ENCODE measurements at regions not wholly inside any gene's neighbourhood (a gene's known extent, or its start where the extent isn't known, plus 50 kb on each side); places are given as distances from the start of the nearest gene placed in this dataset.

DNA sequence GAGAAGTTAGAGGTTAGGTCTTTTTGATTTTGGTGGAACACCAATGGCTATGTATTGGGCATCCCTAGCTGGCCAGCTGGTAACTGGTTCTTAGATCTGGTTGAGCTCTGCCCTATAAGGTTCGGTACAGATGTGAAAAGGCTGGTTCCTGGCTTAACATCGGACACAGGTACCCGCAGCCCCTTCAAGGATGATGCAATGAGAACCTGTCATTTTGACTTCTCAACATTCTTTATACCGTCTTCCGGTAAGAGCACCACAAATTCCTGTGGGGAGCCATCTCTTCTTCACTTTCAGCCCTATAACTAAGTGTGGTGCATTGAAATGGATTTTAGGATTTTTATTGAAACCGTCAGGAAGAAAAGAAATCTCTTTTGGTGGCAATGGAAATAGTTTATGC is 222.8 kb downstream of the ADAMTS9 start:
- no peak for DNase-seq

DNA sequence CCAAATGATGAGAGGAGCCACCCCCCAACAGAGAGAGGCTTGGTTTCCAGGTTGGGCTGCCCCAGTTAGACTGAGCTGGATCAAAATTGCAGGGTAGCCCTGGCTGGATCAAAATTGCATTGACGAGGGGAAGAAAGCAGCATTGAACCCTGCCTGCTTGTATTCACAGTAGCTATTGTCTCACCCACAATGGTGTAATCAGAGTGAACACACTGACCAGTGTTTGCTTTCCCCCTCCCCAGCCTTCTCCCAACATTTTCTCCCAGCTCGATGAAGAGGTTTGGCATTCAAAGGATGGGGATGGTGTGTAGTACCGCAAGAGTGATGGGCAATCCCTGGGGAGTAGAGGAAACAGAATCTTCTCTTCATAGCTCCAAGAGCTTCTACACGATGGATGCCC is 223.8 kb downstream of the ADAMTS9 start:
- no peak for DNase-seq

DNA sequence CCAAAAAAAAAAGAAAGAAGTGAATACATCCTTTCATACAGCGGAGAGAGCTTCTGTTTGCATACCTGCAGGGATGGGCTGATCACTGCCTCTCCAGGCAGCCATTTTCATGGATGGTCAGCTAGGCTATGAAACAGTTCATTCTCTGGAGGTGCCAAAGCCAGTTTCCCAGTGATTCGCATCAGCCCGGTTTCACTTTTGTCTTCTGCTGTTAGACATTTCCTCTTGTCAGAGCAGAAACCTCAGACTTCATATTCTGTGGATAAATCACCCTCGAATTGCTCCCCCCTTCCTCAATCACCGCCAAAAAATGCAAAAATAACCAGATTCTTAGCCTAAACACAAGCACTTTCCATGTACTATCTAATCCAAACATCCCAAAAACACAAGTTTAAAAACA is 225.6 kb downstream of the ADAMTS9 start:
- DNase-seq: no peak

DNA sequence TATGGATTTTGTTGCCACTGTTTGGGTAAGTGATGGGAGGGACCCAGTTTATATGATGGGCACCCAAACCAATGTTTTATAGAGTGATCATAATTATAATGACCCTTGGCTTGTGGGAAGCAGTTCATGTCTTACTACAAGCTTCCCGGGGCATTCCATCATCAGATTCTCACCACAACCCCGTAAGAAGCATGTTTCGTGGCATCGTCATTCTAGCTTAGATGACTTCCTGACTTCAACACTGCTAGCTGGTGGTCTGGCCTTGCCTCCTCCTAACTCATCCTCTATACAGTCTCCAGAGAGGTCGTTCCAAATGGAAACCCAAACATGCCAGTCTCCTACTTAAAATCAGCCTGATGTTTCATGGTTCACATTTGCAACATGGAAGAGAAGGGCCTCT is 226.9 kb downstream of the ADAMTS9 start:
- DNase-seq: no peak

DNA sequence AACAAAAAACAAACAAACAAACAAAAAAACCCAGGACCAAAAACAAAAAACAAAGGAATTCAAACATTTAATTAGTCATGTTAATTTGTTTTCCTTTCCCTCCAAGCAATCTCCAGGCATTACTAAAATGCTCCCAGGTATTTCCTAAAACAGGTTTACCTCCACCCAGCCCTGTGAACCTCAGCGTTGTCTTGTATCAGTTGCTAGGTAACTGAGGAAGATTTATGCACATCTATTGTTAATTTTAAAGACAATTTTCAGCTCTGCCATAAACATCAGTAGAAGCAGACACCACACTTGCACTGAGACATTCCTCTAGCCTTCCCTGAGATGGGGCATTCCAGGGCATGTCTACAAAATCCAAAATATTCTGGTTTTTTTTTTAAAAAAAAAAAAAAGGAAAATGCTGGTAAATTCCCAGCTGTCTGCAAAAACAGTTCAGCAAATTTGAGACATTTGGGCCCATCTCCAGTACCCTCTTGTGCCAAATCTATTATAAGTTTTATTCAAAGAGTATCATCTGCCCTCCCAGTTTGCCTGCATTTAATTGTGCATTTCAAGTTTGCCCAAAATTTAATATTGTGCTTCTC is 227.6 kb downstream of the ADAMTS9 start:
- DNase-seq: no peak

- no peak for DNase-seq
These were observed 228.1 kb downstream of the ADAMTS9 start for GRCh38 chr3:64459711-64460110.

DNA sequence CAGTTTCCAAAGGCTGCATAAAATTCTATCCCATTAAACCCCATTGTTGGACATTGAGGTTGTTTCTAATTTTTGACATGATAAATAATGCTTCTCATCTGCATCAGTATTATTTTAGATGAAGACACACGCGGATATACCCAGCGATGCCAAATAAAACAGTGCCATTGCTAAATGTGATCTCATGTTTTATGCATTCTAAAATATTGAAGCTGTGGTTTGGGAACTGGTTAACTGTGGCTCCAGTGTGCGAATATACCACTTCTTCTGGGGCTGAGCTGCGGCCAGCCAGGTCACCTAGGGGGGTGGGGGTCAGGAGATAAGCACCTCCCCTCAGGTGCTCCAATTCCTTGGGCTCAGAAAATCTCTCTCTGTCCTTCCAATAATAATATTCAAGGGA is 230.0 kb downstream of the ADAMTS9 start:
- no peak for DNase-seq

DNA sequence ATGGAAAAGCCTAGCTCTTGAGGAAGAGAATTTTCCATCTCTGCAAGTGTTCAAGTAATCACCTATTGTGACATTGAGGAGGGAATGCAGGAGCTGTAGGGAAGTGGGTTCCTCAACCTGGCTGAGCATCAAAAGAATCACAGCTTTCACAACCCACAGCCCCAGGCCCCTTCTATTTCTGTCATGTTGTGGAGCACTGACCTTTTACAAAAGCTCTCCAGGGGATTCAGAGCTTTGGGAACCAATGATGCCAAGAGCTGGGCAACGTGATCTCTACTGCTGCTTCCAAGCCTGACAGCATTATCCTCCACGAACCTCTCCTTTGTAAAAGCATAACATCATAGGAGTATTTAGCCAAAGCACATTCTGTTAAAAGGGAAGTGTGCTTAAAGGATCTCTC is 231.1 kb downstream of the ADAMTS9 start:
- DNase-seq: no peak

DNA sequence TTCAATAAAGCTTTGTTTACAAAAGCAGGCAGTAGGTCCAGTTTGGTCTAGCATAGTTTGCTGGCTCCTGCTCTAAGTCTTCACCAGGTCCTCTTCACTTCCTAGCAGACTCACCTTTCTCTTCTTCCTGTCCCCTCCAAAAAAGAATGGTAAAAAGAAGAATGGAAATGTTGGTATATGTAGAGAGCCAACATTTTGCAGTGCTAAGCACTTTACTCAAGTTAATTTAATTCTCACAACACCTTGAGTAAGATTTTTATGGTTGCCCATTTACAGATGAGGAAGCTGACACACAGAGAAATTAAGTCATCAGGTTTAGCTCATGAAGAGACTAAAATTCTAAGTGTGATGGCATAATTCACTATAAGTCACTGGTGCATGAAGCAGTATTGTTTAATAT is 230.1 kb upstream of the PRICKLE2 start:
- no peak for DNase-seq

- no peak for DNase-seq
These were observed 229.5 kb upstream of the PRICKLE2 start for GRCh38 chr3:64454768-64455167.

- no peak for DNase-seq
These were observed 228.9 kb upstream of the PRICKLE2 start for GRCh38 chr3:64454179-64454578.

- DNase-seq: no peak
These were observed 226.2 kb upstream of the PRICKLE2 start for GRCh38 chr3:64451283-64452012.

DNA sequence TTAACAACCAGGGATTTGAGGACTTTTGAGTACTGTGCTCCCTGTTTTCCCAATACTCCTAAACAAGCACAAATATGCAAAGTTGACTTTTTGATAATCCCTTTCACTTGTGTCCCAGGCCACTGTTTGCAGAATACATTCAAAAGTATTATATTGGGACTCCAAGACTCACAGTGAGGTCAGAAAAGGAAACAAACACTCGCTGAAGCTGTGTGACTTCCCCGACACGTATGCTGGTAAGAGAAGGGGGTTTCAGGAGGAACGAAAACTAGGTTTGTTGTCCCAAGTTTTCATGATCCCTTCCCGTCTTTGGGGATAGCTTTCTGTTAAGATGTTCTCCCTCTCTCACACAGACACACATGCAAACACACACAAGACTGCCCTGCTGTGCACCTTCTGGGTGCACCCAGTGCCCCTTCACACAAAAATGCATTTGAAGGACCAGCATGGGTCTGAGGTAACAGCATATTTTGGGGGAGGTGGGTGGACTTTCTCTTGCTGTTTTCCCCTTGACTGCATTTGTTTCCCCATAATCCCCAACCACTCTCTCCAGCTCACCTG is 225.2 kb upstream of the PRICKLE2 start:
- DNase-seq: no peak

GRCh38 chr3:64449026-64449425 is 223.8 kb upstream of the PRICKLE2 start:
- DNase-seq: no peak

GRCh38 chr3:64445944-64446300 is 220.7 kb upstream of the PRICKLE2 start:
- no peak for DNase-seq

DNA sequence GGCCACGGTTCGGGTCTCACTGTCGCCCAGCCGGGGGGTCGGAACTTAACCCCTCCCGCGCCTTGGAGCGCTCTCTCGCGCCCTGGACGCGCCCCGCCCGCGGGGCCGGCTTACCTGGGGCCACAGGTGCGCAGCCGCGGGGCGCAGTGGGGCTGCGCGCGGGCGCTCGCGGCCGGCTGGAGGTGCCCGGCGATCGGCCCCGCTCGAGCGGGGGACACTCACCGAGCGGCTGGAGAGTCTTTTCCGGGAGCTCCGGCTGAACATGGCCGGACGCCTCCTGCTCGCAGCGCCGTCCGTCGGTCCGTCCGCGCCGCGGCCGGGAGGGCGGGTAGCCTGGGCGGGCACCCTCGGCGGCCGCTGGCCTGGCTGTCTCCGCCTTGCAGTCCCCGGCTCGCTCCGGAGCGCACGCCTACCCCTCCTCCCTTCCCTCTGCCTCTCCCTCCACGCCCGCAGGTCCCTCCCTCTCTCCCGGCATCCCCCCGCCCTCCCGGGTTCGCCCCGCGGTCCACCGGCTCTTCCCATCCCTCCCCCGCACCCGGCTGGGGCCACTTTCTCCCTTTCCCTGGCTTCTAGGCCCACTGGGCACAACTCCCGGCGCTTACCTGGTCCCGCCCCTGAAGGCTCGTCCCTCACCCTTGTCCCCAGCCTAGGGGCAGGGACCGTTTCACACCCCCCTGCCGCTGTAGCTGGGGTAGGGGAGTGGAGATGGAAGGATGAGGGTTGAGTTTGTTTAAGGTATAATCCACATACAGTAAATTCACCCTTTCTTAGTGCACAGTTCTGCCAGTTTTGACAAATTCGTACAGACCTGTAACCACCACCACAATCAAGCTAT is 220.1 kb upstream of the PRICKLE2 start:
- no peak for DNase-seq

DNA sequence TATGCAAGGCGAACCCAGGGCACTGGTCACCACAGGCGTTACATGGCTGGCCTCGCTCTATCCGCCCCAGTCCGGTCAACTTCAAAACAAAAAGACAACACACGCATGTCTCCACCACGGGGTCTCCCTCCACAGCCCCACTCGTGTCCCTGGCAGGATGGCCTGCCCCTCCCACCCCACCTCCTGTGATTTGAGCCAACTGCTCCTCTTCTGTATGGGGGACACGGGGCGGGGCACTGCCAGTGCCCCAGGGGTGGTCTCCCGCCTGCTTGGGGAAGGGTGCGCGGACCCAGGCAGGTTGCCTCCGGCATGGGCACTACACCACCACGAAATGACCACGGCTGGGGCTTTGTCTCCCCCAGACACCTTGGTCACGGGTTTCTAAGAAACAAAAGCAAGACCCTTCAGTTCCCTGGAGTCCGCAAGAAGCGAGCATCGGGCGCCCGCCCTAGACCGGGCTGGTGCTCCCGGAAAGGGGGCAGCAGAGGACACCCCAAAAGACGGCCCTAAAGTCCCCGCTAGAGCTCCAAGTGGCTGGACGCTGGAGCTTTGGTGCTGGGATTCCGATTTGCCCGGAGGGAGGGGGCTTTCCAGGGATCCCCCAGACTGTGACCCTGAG is 219.3 kb upstream of the PRICKLE2 start:
- DNase-seq: no peak

DNA sequence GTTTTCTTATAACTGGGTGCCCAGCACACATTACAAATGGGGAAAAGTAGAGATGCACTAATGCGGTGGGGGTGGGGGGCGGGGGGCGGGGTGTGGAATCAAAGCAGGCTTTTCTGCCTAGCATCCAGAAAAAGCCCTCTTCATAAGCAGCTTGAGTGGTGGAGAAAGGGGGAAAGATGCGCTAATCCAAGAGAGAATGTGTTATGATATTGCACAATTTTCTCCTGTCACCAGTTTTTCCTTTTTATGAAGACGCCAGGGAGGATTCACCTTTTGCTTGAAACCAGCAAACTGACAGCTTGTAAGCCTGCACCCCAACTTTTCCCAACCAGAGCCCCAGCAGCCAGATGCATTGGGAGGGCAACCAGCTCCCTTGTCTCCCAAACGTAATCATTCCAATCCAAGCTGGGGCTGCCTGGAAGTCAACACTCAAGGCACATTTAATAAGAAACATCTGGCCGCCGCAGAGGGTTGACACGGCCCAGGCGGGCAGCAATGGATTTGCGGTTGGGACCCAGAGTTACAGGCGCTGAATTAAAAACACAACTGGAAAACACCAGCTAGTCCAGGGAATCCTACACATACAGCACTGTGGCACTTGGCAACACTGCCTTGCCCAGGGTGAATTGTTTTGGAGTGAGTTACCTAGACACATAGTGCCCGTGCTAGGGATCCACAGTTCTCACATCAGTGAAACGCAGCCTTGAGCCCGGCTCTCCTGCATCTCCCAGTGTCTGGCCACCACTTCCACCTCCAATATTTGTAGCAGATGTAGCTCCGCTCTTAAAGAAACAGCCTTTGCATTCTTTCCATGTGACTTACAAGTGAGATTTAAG is 218.5 kb upstream of the PRICKLE2 start:
- no peak for DNase-seq

DNA sequence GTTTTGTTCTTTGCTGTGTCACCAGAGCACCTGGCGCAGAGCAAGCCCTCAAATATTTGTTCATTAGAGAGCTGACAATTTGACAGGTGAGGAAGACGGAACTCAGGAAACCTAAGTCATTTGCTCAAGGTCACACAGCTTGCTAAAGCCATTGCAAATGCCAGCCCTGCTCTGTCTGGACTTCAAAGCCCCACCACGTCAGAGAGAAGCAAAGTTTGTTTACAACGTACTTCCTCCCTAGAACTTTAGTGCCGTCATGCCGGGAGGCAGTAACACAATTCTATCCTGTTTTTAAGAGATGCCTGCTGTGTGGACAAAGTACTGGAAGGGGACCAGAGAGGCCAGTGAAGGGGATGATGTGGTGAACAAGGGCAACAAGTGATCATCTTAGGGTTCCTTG is 216.6 kb upstream of the PRICKLE2 start:
- peak; percentile 59 for DNase-seq

DNA sequence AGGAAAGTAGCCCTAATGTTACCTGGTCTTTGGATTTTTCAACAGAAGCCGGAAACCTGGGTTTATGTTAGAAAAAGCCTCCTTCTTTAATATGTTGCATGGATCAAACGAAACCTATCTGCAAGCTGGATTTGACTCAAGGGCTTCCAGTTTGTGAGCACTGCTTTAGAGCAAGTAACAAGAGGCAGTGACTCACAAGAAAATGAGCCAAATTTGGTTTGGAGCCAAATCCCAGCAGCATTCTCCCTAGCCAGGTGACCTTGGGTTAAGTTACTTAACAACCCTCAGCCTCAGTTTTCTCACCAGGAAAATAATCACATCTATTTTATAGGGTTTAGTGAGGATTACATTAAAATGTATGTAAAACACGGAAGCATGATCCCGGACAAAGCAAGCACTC is 215.2 kb upstream of the PRICKLE2 start:
- DNase-seq: peak; percentile 33

DNA sequence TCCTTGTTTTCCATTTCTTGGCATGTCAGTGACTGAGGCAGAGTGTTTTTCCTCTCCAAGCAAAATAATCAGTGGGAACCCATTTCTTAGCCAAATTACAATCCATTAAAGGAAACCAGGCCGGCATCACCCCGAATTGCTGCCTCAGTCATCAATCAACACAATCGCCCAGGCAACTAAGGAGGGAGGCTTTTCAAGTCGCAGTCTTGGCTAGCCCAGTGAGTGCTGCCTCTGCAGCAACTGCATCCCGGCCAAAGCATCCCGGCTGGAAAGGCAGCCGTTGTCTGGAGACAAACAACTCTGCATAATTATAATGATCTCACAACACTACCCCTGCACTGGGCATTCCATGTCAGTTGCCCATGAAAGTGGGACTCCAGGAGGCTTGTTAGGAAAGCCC is 213.5 kb upstream of the PRICKLE2 start:
- DNase-seq: no peak

DNA sequence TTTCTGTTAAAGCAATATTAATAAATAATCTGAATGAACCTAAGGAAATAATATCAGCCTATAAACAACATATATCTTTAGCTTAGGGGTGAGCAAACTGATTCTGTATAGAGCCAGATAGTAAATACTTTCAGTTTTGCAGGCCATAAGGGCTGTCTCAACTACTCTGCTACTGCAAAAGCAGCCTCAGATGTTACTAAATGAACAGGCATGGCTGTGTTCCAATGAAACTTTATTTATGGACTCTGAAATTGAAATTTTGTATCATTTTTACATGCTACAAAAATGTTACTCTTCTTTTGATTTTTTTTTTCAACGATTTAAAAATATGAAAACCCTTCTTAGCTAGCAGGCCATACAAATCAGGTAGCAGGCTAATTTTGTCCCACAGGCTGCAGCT is 212.8 kb upstream of the PRICKLE2 start:
- no peak for DNase-seq

- no peak for DNase-seq
These were observed 211.9 kb upstream of the PRICKLE2 start for GRCh38 chr3:64437131-64437530.

Measured in NCI-H2029 (cell line).